GM04504 (cell line): ENCODE measurements at regions not wholly inside any gene's neighbourhood (a gene's known extent, or its start where the extent isn't known, plus 50 kb on each side); places are given as distances from the start of the nearest gene placed in this dataset.

Source experiments
- DNase-seq: peaks from one replicate; pipeline ENCODE4 v3.0.0-alpha.2; 2012; ENCODE audit warnings: low read depth

GRCh38 chr4:120525106-120525505, 397.4 kb downstream of the PRDM5 start:
- DNase-seq: no peak

- no peak for DNase-seq
Observed at GRCh38 chr4:120524237-120524636, 398.3 kb downstream of the PRDM5 start.

- DNase-seq: no peak
Observed at GRCh38 chr4:120520761-120521160, 401.8 kb downstream of the PRDM5 start.

- DNase-seq: peak; percentile 68
Observed at GRCh38 chr4:120517966-120518365, 404.6 kb downstream of the PRDM5 start.

- no peak for DNase-seq
Observed at GRCh38 chr4:120509719-120510118, 412.8 kb downstream of the PRDM5 start.

GRCh38 chr4:120509222-120509621, 413.3 kb downstream of the PRDM5 start:
- DNase-seq: no peak

- no peak for DNase-seq
Observed at GRCh38 chr4:120508036-120508435, 414.5 kb downstream of the PRDM5 start.

- DNase-seq: no peak
Observed at GRCh38 chr4:120506536-120506935, 416.0 kb downstream of the PRDM5 start.

GRCh38 chr4:120498678-120499077, 423.8 kb downstream of the PRDM5 start:
- no peak for DNase-seq

GRCh38 chr4:120491481-120491880, 424.8 kb upstream of the MAD2L1 start:
- no peak for DNase-seq

- no peak for DNase-seq
Observed at GRCh38 chr4:120481756-120482155, 415.1 kb upstream of the MAD2L1 start.

- no peak for DNase-seq
Observed at GRCh38 chr4:120472447-120473131, 405.9 kb upstream of the MAD2L1 start.

GRCh38 chr4:120466429-120466828, 399.8 kb upstream of the MAD2L1 start:
- no peak for DNase-seq

- no peak for DNase-seq
Observed at GRCh38 chr4:120454788-120455187, 388.1 kb upstream of the MAD2L1 start.

GRCh38 chr4:120452536-120452935, 385.9 kb upstream of the MAD2L1 start:
- no peak for DNase-seq

GRCh38 chr4:120452001-120452400, 385.4 kb upstream of the MAD2L1 start:
- DNase-seq: no peak

- DNase-seq: no peak
Observed at GRCh38 chr4:120447774-120448173, 381.1 kb upstream of the MAD2L1 start.

GRCh38 chr4:120446051-120446567, 379.5 kb upstream of the MAD2L1 start:
- no peak for DNase-seq

GRCh38 chr4:120445186-120445585, 378.5 kb upstream of the MAD2L1 start:
- DNase-seq: no peak

GRCh38 chr4:120443116-120443515, 376.5 kb upstream of the MAD2L1 start:
- DNase-seq: no peak

GRCh38 chr4:120440730-120441129, 374.1 kb upstream of the MAD2L1 start:
- no peak for DNase-seq

GRCh38 chr4:120435179-120435578, 368.5 kb upstream of the MAD2L1 start:
- no peak for DNase-seq

- DNase-seq: no peak
Observed at GRCh38 chr4:120434756-120435155, 368.1 kb upstream of the MAD2L1 start.

GRCh38 chr4:120432301-120432860, 365.7 kb upstream of the MAD2L1 start:
- DNase-seq: no peak
